GM18507 (cell line): ENCODE measurements at regions not wholly inside any gene's neighbourhood (a gene's known extent, or its start where the extent isn't known, plus 50 kb on each side); places are given as distances from the start of the nearest gene placed in this dataset.
A peak's percentile ranks its signal among the peaks of the same experiment; 100 is the strongest.

Source experiments
- DNase-seq: peaks from one replicate; pipeline ENCODE4 v3.0.0; 2011; ENCODE audit warnings: low read depth; ENCODE audit not compliant: insufficient read length; ENCODE audit errors: extremely low spot score
- FAIRE-seq: peaks from 2 replicates; lab custom pipeline; 2011; peaks lifted over from hg19 to GRCh38; lab: Jason Lieb, UNC

- FAIRE-seq (no peak), DNase-seq (no peak)
These were observed 82.8 kb downstream of the C11orf91 start for GRCh38 chr11:33617672-33618350.

DNA sequence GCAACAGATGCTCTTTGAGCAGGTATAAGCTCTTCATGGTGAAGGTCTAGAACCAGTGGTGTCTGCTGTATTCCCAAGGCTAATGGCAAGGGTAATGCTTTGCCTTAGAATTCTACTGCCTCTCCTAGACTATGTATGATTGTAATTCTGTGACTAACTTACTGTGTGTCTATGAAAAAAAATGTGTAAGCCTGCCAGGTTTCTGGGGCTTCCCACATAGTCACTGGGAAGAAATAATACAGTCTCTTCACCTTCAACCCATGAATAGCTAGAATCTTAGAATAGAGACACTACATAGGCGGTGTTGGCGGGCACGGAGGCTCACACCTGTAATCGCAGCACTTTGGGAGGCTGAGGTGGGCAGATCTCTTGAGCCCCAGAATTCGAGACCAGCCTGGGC is 84.1 kb downstream of the C11orf91 start:
- DNase-seq = no peak
- no peak for FAIRE-seq

- DNase-seq = no peak
- no peak for FAIRE-seq
These were observed 84.9 kb downstream of the C11orf91 start for GRCh38 chr11:33615751-33616150.

DNA sequence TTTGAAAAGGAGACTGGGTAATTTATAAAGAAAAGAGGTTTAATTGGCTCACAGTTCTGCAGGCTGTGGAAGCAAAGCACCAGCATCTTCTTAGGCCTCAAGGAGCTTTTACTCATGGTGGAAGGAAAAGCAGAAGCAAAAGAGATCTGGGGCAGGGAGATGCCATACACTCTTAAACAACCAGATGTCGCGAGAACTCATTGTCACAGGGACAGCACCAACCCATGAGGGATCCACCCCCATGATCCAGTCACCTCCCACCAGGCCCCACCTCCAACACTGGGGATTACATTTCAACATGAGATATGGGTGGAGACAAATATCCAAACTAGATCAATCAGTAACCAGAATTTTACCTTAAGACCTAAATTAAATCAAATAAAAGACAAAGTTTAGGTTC is 87.2 kb downstream of the C11orf91 start:
- DNase-seq = no peak
- no peak for FAIRE-seq

DNA sequence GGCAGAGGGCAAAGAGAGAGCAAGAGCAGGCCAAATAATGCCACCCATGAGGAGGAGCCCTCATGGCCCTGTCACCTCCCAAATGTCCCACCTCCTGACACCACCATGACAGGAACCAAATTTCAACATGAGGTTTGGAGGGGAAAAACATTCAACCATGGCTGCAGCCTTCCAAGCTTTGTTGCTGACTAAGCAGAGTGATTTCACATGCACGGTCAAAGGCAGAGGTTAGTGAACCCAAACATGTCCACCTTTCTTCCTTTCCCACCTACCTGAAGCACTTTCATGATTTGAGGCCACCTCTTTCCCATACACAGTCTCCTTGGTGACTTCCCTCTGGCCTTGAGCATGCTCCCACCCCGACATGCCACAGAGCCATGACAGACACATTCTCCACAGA is 89.7 kb downstream of the C11orf91 start:
- DNase-seq (no peak), FAIRE-seq (no peak)

DNA sequence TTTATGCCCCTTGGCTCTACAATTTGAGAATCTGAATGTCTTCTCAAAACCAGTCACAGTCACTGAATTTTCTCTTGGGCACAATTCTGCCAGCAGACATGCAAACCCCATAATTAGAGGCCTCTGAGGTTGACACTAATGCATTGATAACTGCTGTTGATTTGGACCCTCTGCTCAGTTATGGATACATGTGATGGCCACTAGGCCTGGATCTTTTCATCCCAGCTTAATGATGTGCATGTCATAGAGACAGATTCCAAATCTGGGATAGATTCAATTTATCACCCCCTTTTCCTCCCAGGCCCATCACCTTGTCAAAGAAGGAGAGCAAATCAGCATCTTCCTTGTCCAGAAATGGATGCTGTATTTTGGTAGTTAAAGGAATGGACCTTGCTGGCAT is 92.2 kb downstream of the C11orf91 start:
- DNase-seq (no peak), FAIRE-seq (no peak)

GRCh38 chr11:33606762-33607161 is 93.9 kb downstream of the C11orf91 start:
- DNase-seq (no peak), FAIRE-seq (no peak)

- FAIRE-seq (no peak), DNase-seq (no peak)
These were observed 94.9 kb downstream of the C11orf91 start for GRCh38 chr11:33605703-33606102.

- FAIRE-seq (no peak), DNase-seq (no peak)
These were observed 102.1 kb downstream of the C11orf91 start for GRCh38 chr11:33598426-33599069.

GRCh38 chr11:33594188-33594587 is 106.4 kb downstream of the C11orf91 start:
- FAIRE-seq (no peak), DNase-seq (no peak)

DNA sequence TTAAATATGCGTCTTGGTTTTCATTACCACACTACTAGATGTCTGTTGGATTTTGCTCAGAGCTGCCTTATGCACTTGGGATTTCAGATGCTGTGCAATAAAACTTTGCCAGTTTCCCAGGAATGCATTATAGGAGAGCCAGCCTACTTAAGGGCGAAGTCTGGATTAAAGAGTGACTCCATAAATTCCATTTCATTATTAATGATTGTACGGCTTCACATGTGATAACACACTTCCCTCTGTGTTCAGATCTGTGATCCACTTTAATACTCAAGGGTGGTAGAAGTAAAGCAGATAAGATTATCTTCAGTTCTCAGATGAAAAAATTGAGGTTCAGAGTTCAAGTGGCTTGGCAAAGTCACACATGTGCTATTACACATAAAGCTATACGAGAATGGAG is 110.2 kb downstream of the C11orf91 start:
- DNase-seq (no peak), FAIRE-seq (no peak)

GRCh38 chr11:33588056-33588455 is 112.6 kb downstream of the C11orf91 start:
- no peak for FAIRE-seq
- no peak for DNase-seq

DNA sequence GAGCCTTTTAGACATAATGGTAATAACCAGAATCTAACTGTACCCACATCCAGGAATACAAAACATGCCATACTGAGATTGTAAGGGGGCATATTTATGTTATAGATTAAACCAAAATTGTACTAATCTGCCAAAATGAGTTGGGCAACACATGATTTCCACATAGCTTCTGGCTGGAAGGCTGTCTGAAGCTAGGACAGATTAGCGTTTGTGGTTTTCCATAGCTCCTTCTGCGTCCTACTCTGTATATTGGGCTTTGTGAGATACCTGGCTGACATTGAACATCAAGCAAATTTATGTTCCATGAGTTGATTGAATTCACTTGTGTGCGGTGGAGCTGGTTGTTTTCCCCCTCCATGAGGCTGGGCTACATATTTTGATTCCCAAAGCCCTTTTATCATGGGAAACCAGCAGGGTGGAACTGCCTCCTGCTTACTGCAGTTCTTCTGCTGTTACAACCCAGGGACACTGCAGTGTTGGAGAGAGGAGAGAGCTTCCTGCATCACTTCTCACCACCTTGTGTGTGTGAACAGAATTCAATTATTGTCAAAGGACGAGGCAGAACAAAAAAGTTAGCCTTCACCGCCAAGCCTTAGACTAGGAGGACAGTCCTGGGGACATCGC is 114.9 kb downstream of the C11orf91 start:
- FAIRE-seq (no peak), DNase-seq (no peak)

DNA sequence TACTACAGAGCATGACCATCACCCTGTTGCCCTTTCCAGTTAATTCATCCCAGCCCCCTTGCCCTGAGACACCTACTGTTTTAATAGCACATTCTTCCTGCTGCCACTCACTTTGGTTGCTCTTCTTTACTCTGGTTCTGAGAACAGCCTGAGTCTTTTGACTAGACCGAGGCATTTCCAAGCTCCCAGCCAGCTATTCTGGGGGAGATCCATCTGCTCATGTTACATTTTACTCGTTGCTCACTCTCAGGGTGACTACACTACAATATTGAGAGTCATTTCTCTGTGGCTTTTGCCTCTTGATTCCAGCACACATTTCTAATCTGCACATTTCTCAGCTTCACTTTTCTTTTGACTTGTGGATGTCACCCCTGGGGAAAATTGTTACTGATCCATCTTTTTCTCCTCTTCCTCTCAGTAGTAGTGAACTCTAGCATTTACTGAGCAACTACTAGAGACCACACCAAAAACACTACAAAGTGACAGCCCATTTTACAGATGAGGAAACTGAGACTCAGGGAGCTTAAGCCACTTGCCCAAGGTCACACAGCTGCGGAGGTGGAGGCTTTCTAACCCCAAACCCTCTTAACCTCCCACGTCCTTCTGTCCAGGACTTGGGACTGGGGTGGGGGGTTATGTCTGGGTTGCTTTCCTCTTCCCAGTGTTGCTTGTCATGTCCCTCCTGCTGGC is 117.8 kb downstream of the C11orf91 start:
- FAIRE-seq (no peak), DNase-seq (no peak)

- DNase-seq = no peak
- no peak for FAIRE-seq
These were observed 121.5 kb downstream of the C11orf91 start for GRCh38 chr11:33579101-33579500.

DNA sequence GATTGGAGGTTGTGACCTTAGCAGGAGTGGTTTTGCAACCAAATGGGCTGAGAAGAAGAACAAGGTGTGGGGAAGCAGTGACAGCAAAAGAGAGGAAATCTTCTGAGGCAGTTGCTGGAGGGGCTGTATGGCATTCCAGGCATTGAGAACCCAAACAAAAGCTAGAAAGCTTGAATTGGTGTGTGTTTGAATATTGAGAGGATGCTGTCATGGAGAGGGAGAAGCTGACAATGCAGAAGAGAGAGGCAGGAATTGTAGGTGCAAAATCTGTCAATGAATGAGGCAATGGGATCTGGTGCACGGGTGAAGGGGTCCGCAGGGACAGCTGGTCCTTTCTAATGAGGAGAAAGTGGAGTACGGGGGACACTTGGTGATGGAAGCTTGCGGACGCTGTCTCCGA is 123.4 kb downstream of the C11orf91 start:
- no peak for DNase-seq
- no peak for FAIRE-seq

- peak; percentile 69 for FAIRE-seq
- DNase-seq = no peak
These were observed 125.3 kb downstream of the C11orf91 start for GRCh38 chr11:33575311-33575710.

DNA sequence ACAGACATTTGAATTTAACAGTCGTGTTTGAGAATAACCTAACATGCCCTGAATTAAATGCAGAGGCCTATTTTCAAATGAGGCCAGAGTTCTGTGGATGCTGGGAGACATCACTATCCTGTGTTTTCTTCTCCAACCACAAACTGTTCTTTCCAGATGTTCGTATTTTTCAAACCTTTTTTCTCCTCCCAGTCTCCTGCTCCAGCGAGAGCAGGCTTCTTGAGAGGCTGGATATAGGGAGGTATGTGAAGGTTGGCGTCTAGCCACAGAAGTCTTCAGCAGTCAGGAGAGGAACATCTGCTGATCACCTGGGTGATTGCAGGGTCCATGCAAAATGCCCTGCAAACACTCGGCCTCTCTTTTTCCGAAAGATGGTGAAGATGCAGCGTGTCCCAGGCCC is 126.3 kb downstream of the C11orf91 start:
- no peak for FAIRE-seq
- no peak for DNase-seq

GRCh38 chr11:33569333-33569732 is 131.3 kb downstream of the C11orf91 start:
- DNase-seq = no peak
- no peak for FAIRE-seq

- FAIRE-seq = no peak
- no peak for DNase-seq
These were observed 133.6 kb downstream of the C11orf91 start for GRCh38 chr11:33567004-33567403.
